Suprapubic skin (tissue), 4 donors: ENCODE measurements at regions not wholly inside any gene's neighbourhood (a gene's known extent, or its start where the extent isn't known, plus 50 kb on each side); places are given as distances from the start of the nearest gene placed in this dataset.
A peak's percentile ranks its signal among the peaks of the same experiment; 100 is the strongest.

Experiments
- DNase-seq, 2 donors: peaks; one replicate each; pipeline ENCODE4 v3.0.0-alpha.2; 2019; ENCODE audit warnings: low spot score in 2 of 2
- H3K27ac ChIP-seq: fragments of 200-600 bp; sonication (generic); one replicate; pipeline ENCODE4 v1.5.1; 2019
- H3K27me3 ChIP-seq: fragments of 200-600 bp; sonication (generic); one replicate; pipeline ENCODE4 v1.5.1; 2019
- H3K36me3 ChIP-seq: fragments of 200-600 bp; sonication (generic); one replicate; pipeline ENCODE4 v1.5.1; 2019
- H3K4me1 ChIP-seq: fragments of 200-600 bp; sonication (generic); one replicate; pipeline ENCODE4 v1.5.1; 2019
- H3K4me3 ChIP-seq: fragments of 200-600 bp; sonication (generic); one replicate; pipeline ENCODE4 v1.5.1; 2019; ENCODE audit warnings: mild to moderate bottlenecking
- H3K9me3 ChIP-seq: fragments of 200-600 bp; sonication (generic); one replicate; pipeline ENCODE4 v1.5.1; 2019
- CTCF ChIP-seq, 2 donors: fragments of 200-600 bp in 1 of 2; fragments of 450-650 bp in 1 of 2; sonication (generic) in 1 of 2; IDR thresholded peaks; one replicate each; pipeline ENCODE4 v1.5.1; 2016 to 2019; ENCODE audit warnings: antibody characterized with exemption in 2 of 2, mild to moderate bottlenecking in 1 of 2, moderate library complexity in 1 of 2
- EP300 ChIP-seq: sonication (generic); formaldehyde crosslinking; IDR thresholded peaks from one replicate; pipeline ENCODE4 v1.6.1; 2017; ENCODE audit warnings: antibody characterized with exemption
- POLR2A ChIP-seq, 2 donors: fragments of 450-650 bp; IDR thresholded peaks; one replicate each; pipeline ENCODE4 v1.6.1; 2017; ENCODE audit warnings: antibody characterized with exemption in 2 of 2, mild to moderate bottlenecking in 2 of 2, moderate library complexity in 2 of 2
- POLR2AphosphoS5 ChIP-seq, 3 donors: sonication (generic); formaldehyde crosslinking; IDR thresholded peaks; one replicate each; pipeline ENCODE4 v1.6.1; 2017; ENCODE audit warnings: antibody characterized with exemption in 3 of 3
- WGBS: methylation state at CpG from one replicate; pipeline ENCODE4 v1.1.5; 2018; 5-methylcytosine and 5-hydroxymethylcytosine counted together

- TF ChIP-seq POLR2AphosphoS5 (IDR thresholded peaks at IDR 0.05) (no peak), EP300 (no peak), POLR2A (IDR thresholded peaks at IDR 0.05) (no peak), CTCF (IDR thresholded peaks at IDR 0.05) (no peak)
- Histone ChIP-seq H3K9me3 (no peaks in the 10 kb centered on the region), H3K27ac (peak overlapping the region; percentile 68), H3K4me3 (no peak overlapping the region), H3K36me3 (no peaks in the 10 kb centered on the region), H3K27me3 (no peaks in the 10 kb centered on the region), H3K4me1 (peaks cover 30% of the 10 kb centered on the region)
- WGBS = 22% methylated on average over 6 of the region's 6 CpGs
- DNase-seq = no peak
These were observed 564.8 kb downstream of the ACTL7B start for GRCh38 chr9:108290839-108291585.

GRCh38 chr9:108286638-108287206 is 569.1 kb downstream of the ACTL7B start:
- TF ChIP-seq POLR2AphosphoS5 (IDR thresholded peaks at IDR 0.05) (no peak), POLR2A (IDR thresholded peaks at IDR 0.05) (no peak), EP300 (no peak), CTCF (IDR thresholded peaks at IDR 0.05) (no peak)
- peaks cover 9% of the 10 kb centered on the region for H3K4me1 ChIP-seq
- H3K9me3 ChIP-seq = no peaks in the 10 kb centered on the region
- H3K36me3 ChIP-seq = no peaks in the 10 kb centered on the region
- no peak overlapping the region for H3K4me3 ChIP-seq
- no peaks in the 10 kb centered on the region for H3K27me3 ChIP-seq
- 86% methylated on average over 7 of the region's 7 CpGs for WGBS
- H3K27ac ChIP-seq = no peak overlapping the region
- no peak for DNase-seq

- Histone ChIP-seq H3K4me1 (peaks cover 5% of the 10 kb centered on the region), H3K4me3 (no peak overlapping the region), H3K27ac (no peak overlapping the region), H3K9me3 (no peaks in the 10 kb centered on the region), H3K27me3 (no peaks in the 10 kb centered on the region), H3K36me3 (no peaks in the 10 kb centered on the region)
- DNase-seq = no peak
- TF ChIP-seq EP300 (no peak), POLR2A (IDR thresholded peaks at IDR 0.05) (no peak), CTCF (IDR thresholded peaks at IDR 0.05) (no peak), POLR2AphosphoS5 (IDR thresholded peaks at IDR 0.05) (no peak)
- 76% methylated on average over 6 of the region's 6 CpGs for WGBS
These were observed 572.1 kb downstream of the ACTL7B start for GRCh38 chr9:108283696-108284095.

GRCh38 chr9:108282872-108283271 is 572.9 kb downstream of the ACTL7B start:
- Histone ChIP-seq H3K36me3 (no peaks in the 10 kb centered on the region), H3K4me3 (no peak overlapping the region), H3K9me3 (no peaks in the 10 kb centered on the region), H3K27me3 (no peaks in the 10 kb centered on the region), H3K27ac (no peak overlapping the region), H3K4me1 (peaks cover 8% of the 10 kb centered on the region)
- no peak for TF ChIP-seq EP300
- no peak for TF ChIP-seq CTCF (IDR thresholded peaks at IDR 0.05)
- TF ChIP-seq POLR2A (IDR thresholded peaks at IDR 0.05) = no peak
- TF ChIP-seq POLR2AphosphoS5 (IDR thresholded peaks at IDR 0.05) = no peak
- no peak for DNase-seq
- 83% methylated on average over 4 of the region's 4 CpGs for WGBS

GRCh38 chr9:108281696-108282095 is 574.1 kb downstream of the ACTL7B start:
- no peak overlapping the region for H3K4me3 ChIP-seq
- no peaks in the 10 kb centered on the region for H3K36me3 ChIP-seq
- H3K27ac ChIP-seq = no peak overlapping the region
- no peak for TF ChIP-seq POLR2A (IDR thresholded peaks at IDR 0.05)
- no peak for TF ChIP-seq EP300
- no peak for TF ChIP-seq CTCF (IDR thresholded peaks at IDR 0.05)
- TF ChIP-seq POLR2AphosphoS5 (IDR thresholded peaks at IDR 0.05) = no peak
- no peaks in the 10 kb centered on the region for H3K27me3 ChIP-seq
- DNase-seq = no peak
- WGBS = 67% methylated on average over 1 of the region's 1 CpG
- no peaks in the 10 kb centered on the region for H3K9me3 ChIP-seq
- peaks cover 20% of the 10 kb centered on the region for H3K4me1 ChIP-seq
